Calu3 (cell line): ENCODE measurements at regions not wholly inside any gene's neighbourhood (a gene's known extent, or its start where the extent isn't known, plus 50 kb on each side); places are given as distances from the start of the nearest gene placed in this dataset.

Experiments
- BruUV-seq: library from RNA; stranded (reverse); fragments of 400-500 nt; replicated peaks from 2 replicates; lab custom pipeline; 2021; lab: Mats Ljungman, UMichigan
- CTCF ChIA-PET: fragments of 300-600 bp; sonication (Branson Sonifier 250); formaldehyde crosslinking; loops from one replicate; lab custom pipeline; 2022; ENCODE audit warnings: antibody characterized with exemption; lab: Charles Lee
- DNase-seq: peaks from one replicate; pipeline ENCODE4 v3.0.0; 2022
- H3K27ac Mint-ChIP-seq: one replicate; pipeline ENCODE4 v1.8.0; 2022; ENCODE audit warnings: mixed read lengths; ENCODE audit not compliant: unreplicated experiment
- H3K27me3 Mint-ChIP-seq: one replicate; pipeline ENCODE4 v1.8.0; 2022; ENCODE audit warnings: mixed read lengths; ENCODE audit not compliant: unreplicated experiment
- H3K36me3 Mint-ChIP-seq: one replicate; pipeline ENCODE4 v1.8.0; 2022; ENCODE audit warnings: mild to moderate bottlenecking, moderate library complexity, mixed read lengths; ENCODE audit not compliant: insufficient read depth, unreplicated experiment
- H3K4me1 Mint-ChIP-seq: one replicate; pipeline ENCODE4 v1.8.0; 2022; ENCODE audit warnings: mild to moderate bottlenecking, low read depth, mixed read lengths; ENCODE audit not compliant: unreplicated experiment
- H3K4me3 Mint-ChIP-seq: one replicate; pipeline ENCODE4 v1.8.0; 2022; ENCODE audit warnings: mild to moderate bottlenecking, low read depth, moderate library complexity, mixed read lengths; ENCODE audit not compliant: unreplicated experiment
- H3K9me3 Mint-ChIP-seq: one replicate; pipeline ENCODE4 v1.8.0; 2022; ENCODE audit warnings: low read depth, mixed read lengths; ENCODE audit not compliant: unreplicated experiment
- intact Hi-C: fragments of 100-400 bp; cut with micrococcal nuclease; formaldehyde crosslinking; loops from one replicate; pipeline ENCODE4 v1.10.0; 2022; ENCODE audit not compliant: unreplicated experiment
- TF ChIP-seq, protein P1 (sequence below): fragments of 200-600 bp; IDR thresholded peaks from one replicate; pipeline ENCODE4 v1.8.0; 2022; ENCODE audit warnings: antibody characterized with exemption; ENCODE audit not compliant: unreplicated experiment

DNA sequence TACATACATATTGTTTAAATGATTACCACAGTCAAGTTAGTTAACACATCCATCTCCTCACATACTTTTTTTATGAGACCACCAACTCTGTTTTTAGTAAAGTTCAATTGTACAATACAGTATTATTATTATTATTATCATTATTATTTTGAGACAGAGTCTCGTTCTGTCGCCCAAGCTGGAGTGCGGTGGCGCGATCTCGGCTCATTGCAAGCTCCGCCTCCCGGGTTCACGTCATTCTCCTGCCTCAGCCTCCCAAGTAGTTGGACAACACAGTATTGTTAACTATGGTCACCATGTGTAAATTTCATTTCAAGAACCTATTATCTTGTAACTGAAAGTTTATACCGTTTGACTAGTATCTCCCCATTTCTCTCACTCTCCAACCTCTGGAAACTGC, 942.0 kb upstream of the FBXO33 start:
- H3K9me3 Mint-ChIP-seq, result peaks cover 12% of the 10 kb centered on the region
- no TSS peak for BruUV-seq
- CTCF ChIA-PET, result no interaction called here

DNA sequence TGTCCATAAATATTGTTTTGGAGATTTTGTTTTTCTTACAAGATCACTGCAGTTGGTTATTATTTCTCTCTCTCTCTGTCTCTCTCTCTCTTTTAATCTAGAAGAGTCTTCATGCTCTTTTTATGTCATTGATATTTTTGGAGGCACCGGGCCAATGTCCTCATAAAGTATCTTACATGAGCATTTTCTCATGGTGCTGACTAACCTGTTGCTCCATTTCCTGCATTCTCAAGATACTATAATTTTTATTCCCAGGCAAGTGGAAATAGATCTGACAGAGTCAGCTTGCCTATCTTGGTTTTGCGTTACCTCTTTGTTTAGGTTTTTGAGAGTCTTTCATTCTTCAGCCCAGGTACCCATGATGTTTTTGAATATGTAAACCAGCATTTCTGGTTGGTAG, 938.8 kb upstream of the FBXO33 start:
- TF ChIP-seq, protein P1, sequence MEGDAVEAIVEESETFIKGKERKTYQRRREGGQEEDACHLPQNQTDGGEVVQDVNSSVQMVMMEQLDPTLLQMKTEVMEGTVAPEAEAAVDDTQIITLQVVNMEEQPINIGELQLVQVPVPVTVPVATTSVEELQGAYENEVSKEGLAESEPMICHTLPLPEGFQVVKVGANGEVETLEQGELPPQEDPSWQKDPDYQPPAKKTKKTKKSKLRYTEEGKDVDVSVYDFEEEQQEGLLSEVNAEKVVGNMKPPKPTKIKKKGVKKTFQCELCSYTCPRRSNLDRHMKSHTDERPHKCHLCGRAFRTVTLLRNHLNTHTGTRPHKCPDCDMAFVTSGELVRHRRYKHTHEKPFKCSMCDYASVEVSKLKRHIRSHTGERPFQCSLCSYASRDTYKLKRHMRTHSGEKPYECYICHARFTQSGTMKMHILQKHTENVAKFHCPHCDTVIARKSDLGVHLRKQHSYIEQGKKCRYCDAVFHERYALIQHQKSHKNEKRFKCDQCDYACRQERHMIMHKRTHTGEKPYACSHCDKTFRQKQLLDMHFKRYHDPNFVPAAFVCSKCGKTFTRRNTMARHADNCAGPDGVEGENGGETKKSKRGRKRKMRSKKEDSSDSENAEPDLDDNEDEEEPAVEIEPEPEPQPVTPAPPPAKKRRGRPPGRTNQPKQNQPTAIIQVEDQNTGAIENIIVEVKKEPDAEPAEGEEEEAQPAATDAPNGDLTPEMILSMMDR, result no peak
- intact Hi-C loops, result no loop called here
- DNase-seq, result no peak
- Mint-ChIP-seq H3K4me3 (no peak overlapping the region), H3K27ac (no peak overlapping the region), H3K27me3 (no peaks in the 10 kb centered on the region), H3K4me1 (no peaks in the 10 kb centered on the region), H3K9me3 (peaks cover 16% of the 10 kb centered on the region), H3K36me3 (no peaks in the 10 kb centered on the region)
- BruUV-seq, result no TSS peak
- CTCF ChIA-PET, result interaction anchor here (0.6 kb wide), 1 partner anchor 1784 kb away, joined by 6 read pairs; no protein-coding TSS in a partner anchor

More for the DNA sequence above, 942.0 kb upstream of the FBXO33 start:
- H3K4me3 Mint-ChIP-seq, result no peak overlapping the region
- no peaks in the 10 kb centered on the region for H3K36me3 Mint-ChIP-seq
- intact Hi-C loops, result no loop called here
- no peak overlapping the region for H3K27ac Mint-ChIP-seq
- TF ChIP-seq, protein P1, result no peak
- H3K4me1 Mint-ChIP-seq, result no peaks in the 10 kb centered on the region
- DNase-seq, result no peak
- H3K27me3 Mint-ChIP-seq, result no peaks in the 10 kb centered on the region

DNA sequence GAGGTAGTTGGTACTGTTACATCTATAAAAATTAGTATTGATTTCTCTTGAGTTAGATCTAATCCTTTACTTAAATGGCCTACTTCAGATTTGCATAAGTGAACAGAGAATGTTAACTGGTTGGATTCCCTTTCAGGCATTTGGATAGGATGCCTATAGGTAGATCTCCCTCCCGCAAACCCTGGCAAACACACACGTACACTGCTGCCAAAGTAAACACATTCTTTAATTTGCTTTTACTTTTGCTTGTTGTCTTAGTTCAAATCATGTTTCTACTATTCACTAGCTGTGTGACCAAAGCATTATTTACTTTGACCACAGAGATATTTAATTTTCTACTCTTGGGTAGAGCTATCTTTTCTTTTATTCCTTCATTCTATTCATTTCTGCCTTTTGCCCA, 936.1 kb upstream of the FBXO33 start:
- Mint-ChIP-seq H3K27ac (no peak overlapping the region), H3K36me3 (no peaks in the 10 kb centered on the region), H3K27me3 (no peaks in the 10 kb centered on the region), H3K4me3 (no peak overlapping the region), H3K9me3 (peaks cover 26% of the 10 kb centered on the region), H3K4me1 (no peaks in the 10 kb centered on the region)
- TF ChIP-seq, protein P1, result no peak
- no peak for DNase-seq
- intact Hi-C loops, result no loop called here
- CTCF ChIA-PET, result no interaction called here
- no TSS peak for BruUV-seq

DNA sequence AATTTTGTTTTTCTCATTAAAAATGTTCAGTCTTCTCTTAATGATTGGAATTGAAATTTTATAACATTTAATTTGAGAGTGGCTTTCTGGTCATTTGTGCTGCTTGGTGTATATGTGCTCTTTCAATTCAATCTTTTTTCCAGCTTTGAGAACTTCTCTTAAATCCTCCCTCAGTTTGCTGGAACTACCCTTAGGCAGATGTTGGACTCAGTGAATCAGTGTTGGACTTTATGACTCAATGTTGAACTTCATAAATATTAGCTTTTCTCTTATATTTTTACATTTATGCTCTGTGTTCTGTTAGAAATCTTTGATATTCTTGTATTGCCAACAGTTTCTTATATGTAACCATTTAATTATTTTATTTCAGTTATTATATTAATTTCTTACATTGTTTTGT, 935.5 kb upstream of the FBXO33 start:
- Mint-ChIP-seq H3K27ac (no peak overlapping the region), H3K4me3 (no peak overlapping the region), H3K27me3 (no peaks in the 10 kb centered on the region), H3K4me1 (no peaks in the 10 kb centered on the region), H3K36me3 (no peaks in the 10 kb centered on the region), H3K9me3 (peaks cover 26% of the 10 kb centered on the region)
- no peak for DNase-seq
- intact Hi-C loops, result no loop called here
- CTCF ChIA-PET, result no interaction called here
- no TSS peak for BruUV-seq
- TF ChIP-seq, protein P1, result no peak

DNA sequence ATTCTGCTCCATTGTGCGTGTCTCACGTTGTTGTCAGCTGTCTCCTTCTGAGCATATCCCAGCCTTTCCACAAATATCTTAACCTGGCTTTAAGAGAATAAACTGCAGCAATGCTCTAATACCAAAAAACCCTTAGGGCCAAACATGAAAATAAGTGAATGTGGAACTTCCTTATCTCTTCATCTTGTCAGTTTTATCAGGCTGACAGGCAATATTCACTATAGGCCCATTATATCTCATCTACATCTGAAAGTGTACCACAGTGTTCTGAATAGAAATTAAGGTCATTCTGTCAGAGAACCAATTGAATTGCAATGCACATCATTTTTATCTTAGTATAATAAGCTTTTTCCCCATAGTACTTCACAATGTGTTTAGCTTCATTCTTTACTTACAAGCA, 933.1 kb upstream of the FBXO33 start:
- BruUV-seq, result no TSS peak
- Mint-ChIP-seq H3K36me3 (no peaks in the 10 kb centered on the region), H3K27ac (no peak overlapping the region), H3K27me3 (no peaks in the 10 kb centered on the region), H3K9me3 (peaks cover 18% of the 10 kb centered on the region), H3K4me1 (no peaks in the 10 kb centered on the region), H3K4me3 (no peak overlapping the region)
- TF ChIP-seq, protein P1, result no peak
- no peak for DNase-seq
- CTCF ChIA-PET, result no interaction called here
- intact Hi-C loops, result no loop called here
